Renal pelvis (tissue), 1 donor: ENCODE measurements at regions not wholly inside any gene's neighbourhood (a gene's known extent, or its start where the extent isn't known, plus 50 kb on each side); places are given as distances from the start of the nearest gene placed in this dataset.

Source experiments
- DNase-seq: peaks from one replicate; pipeline ENCODE4 v3.0.0-alpha.2; 2013

DNA sequence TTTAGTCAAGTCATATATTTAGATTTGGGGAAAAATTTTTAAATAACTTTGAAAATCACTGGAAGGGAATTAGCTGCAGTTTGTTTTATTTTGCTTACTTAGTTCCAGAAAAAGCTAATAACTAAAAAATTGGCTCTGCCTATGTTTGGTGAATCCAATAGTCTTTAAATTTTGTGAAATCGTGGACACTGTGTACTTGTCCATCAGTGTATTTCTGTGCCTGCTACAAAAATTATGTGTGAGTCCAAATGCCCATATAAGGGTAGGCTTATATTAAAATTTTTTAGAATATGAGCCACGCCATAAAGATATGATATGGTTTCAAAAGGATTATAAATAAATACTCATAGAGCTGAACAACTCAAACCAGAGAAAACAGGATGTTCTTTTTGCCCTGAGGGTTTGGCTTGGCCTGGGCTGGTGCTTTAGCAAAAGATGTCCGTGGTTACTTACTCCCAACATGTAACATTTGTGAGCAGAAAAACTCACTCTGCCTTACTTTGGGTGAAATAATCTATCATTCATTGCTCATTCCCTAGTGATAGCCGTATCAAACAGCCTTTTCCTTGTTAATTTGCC is 133.2 kb upstream of the PRLR start:
- DNase-seq: no peak

GRCh38 chr5:35362772-35363171 is 132.5 kb upstream of the PRLR start:
- DNase-seq: no peak

DNA sequence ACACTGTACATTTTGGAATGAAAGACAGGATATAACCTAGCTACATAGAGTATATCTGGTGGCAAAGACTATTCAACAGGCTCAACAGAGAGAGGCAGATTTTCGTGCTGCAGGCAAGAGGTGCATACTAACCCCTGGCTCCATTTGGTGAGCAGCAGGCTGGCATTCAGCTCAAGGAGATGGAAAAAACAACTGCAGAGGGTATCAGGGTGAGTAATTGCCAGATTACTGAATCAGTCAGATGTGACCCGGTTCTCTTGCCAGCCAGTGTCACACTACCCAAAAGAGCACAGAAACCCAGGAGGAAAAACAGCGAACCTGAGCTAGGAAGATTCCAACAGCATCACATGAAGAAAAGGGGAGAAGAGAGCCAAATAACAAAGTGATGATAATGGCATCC is 130.4 kb upstream of the PRLR start:
- no peak for DNase-seq

- no peak for DNase-seq
Observed at GRCh38 chr5:35359859-35360258, 129.6 kb upstream of the PRLR start.

DNA sequence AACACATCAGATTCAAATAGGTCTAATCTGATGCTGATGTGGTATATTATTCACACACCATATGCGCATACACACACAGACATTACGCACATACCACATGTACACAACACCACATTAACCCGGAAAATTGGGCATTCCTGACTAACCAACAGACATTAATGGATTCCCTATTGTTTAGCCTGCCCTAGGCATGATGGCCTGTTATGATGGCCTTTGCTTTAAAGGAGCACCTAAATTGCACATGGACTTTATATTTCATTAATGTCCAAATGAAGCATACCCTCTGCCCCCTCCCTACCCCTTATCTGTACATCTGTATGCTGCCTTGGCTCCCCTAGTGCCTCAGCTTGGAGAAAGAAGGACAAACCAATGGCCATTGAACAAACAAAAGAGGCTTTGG is 127.7 kb upstream of the PRLR start:
- no peak for DNase-seq

GRCh38 chr5:35356725-35357124 is 126.4 kb upstream of the PRLR start:
- DNase-seq: no peak

GRCh38 chr5:35354751-35355150 is 124.5 kb upstream of the PRLR start:
- DNase-seq: no peak

GRCh38 chr5:35345222-35345621 is 114.9 kb upstream of the PRLR start:
- DNase-seq: no peak

GRCh38 chr5:35342664-35343063 is 112.4 kb upstream of the PRLR start:
- no peak for DNase-seq

DNA sequence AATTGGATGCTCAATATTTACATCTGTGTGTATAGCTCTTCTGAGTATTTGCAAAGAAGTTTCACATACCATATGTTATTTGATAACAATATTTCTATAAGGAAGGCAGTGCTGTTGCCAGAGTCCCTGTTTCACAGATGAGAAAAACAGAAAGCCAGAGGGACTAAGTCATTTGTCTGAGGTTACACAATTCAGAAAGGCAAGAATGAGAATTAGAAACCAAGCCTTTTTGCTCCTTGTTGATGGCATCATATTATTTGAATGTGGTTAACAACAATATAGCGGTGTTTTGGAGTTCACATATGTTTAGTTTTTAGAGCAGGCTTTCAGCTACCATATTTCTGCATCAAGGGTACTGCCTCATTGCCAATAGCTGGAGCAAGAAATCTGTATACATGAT is 110.9 kb upstream of the PRLR start:
- no peak for DNase-seq

- no peak for DNase-seq
Observed at GRCh38 chr5:35339616-35340100, 109.4 kb upstream of the PRLR start.

DNA sequence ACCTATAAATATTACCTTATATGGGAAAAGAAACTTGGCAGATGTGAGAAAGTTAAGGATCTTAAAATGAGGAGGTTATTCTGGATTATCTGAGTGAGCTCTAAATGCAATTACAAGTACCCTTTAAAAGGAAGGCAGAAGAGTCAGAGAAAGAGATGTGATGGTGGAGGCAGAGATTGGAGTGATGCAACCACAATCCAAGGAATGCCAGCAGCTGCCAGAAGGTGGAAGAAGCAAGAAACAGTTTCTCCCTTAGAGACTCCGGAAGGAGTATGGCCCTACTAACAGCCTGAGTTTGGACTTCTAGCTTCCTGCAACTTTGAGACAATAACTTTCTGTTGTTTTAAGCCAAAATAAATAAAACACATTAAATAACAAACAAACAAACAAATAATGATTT is 108.7 kb upstream of the PRLR start:
- DNase-seq: no peak

- DNase-seq: no peak
Observed at GRCh38 chr5:35338157-35338453, 107.8 kb upstream of the PRLR start.

DNA sequence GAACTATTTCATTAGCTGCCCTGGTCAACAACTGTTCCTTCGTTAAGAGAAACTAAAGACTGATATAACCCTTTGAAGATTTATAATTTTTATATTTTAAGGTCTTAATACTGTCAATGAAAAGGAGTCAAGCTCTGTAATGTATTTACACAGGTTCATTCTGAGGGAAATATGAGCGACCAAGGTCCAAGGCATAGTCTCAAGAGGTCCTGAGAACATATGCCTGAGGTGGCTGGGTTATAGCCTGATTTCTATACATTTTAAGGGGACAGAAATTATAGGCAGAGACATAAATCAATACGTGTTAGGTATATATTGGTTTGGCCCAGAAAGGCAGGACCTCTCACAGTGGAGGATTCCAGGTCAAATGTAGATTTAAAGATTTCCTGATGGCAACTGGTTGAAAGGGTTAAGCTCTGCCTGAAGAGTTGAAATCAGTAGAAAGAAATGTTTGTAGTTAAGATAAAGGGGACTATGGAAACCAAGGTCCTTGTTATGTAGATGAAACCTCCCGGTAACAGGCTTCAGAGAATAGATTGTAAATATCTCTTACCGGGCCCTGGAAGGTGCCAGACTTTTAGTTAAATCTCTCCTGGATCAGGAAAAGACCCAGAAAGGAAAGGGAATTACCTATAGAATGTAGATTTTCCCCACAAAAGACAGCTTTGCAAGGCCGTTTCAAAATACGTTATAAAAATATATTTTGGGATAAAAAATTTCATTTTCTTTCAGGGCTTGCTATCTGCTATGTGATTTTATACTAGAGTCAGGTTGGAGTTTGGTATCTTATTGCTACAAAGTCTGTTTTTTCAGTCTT is 107.3 kb upstream of the PRLR start:
- no peak for DNase-seq

DNA sequence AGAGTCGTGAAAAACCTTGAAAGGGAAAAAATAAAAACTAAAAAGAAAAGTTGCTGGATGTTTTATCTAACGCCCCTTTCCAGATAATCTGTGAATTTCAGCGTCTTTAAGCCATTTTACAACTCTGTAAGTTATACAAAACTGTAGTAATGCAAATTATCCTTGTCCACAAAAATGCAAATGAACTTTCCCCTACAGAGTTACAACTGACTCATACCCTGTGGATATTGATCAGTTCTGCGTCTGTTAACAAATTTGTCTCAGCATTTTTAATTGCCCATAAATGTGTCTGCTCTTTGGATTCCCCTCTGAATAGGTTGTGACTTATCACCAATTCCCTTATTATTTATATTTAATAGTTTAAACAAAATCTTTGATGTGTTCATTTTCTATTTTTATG is 105.9 kb upstream of the PRLR start:
- no peak for DNase-seq

- DNase-seq: no peak
Observed at GRCh38 chr5:35335752-35336151, 105.5 kb upstream of the PRLR start.

DNA sequence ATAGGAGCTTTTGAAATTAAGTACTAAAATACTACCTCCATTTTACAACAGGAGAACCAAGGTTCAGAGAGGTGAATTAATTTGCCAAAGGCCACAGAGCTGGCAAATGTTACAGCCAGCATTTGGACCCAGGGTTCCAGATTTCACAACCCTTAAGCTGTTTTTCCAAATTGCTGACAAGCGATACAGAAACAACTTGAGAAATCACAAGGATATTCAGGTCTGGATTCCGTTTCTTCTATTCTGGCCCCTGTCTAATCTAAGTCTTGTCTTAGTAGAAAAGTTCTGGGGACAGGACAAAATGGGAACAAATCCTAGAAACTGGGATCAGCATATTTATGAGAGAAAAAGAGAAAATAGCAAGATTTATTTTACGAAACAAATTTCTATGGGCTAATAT is 103.1 kb upstream of the PRLR start:
- no peak for DNase-seq

DNA sequence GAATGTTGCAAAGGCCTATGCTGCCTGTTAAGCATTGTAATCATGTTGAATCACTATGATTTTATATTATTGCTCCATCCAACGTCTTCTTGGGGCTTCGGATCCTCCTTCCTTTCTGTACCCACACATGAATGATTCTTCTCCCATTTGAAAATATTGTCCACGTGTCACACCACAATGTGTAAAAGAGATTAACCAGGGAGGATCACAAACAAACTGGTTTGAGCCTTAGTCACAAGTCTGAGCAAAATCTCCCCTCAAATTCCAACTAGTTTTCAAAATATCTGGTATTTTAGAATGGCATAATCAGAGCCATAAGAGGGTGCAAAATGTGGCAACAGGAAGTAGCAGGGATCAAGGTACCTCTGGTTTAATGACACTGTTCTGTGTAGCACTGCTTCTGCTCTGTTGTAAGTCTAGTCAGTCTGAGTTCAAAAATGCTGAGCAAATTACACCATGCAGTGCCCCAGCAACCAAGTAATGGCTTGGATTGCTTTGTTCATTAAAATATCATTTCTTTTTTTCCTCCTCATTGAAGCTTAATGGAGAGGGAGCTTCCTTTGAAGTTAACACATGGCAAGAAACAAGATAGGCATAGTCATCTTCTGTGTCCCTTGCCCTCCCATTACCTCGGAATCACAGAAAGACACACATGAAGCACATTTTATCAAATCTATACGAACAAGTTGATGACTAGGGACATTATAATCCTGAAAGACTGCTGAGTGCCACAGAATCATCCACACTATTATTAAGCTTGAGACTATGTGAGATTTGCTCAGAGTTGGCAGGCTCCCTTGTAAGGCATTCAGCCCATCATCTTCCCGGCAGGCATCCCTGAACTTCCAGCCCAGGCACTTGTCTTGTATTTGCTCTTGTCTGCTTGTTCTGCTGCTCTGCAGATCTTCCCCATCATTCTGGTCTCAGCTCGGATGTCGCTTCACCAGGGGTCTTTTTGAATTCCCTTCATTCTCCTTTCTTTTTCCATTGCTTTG is 102.0 kb upstream of the PRLR start:
- no peak for DNase-seq

DNA sequence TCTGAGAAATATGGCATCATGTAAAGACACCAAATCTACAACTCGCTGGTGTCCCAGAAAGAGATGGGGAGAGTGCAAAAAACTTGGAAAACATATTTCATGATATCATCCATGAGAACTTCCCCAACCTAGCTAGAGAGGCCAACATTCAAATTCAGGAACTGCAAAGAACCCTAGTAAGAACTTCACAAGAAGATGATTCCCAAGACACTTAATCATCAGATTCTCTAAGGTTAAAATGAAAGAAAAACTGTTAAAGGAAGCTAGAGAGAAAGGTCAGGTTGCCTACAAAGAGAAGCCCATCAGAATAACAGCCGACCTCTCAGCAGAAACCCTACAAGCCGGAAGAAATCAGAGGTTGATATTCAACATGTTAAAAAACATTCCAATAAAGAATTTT is 95.5 kb upstream of the PRLR start:
- no peak for DNase-seq

DNA sequence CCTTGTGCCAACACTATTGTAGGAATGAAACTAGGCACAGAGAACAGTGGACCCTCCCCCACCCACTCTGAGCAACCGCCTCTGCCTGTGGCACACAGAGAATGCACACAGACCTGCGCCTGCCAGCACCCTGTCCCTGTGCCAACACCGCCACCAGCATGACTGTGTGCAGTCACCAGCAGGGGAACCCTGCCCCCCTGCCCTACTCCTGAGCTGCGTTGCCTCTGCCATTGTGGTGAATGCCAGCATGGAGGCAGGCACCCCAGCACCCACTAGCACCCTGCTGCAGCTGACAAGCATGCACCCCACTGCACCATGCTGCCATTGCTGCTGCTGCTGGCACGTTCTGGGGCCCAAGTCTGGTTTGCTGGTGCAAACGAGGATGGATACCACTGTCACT is 94.4 kb upstream of the PRLR start:
- no peak for DNase-seq

DNA sequence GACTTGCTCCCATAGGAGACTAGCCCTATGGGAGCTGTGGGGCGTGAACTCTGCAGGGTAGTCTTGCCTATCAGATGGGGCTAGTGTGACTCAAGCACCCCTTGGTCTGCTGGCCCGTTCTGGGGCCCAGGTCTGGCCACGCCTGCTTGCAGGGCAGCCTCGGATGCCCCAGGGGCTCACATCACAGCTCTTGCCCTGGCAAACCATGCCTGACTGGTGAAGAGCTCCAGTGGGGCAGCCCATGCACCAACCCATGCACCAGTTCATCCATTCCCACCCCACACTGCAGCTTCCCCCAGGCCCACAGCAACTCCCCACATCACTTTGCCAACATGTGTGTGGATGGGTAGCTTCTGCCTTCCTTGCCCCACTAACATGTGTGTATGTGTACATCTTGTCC is 93.9 kb upstream of the PRLR start:
- DNase-seq: no peak

DNA sequence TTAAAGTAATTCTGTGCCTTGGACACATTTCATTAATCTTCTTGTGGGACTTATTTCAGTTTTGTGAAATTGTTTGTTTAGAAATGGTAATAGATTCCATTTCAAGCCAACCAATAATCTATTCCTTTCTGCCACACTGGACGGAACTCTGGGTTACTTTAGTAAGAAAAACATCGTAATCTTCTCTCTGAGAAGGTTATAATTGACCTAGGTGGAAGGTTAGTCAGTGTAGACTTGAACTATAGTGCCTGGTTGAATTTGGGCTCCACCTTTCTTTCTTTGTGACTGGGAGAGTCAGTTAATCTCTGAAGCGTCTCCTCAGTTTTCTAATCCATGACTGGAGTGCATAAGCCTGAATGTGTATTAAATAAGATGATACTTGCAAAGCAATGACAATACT is 89.7 kb upstream of the PRLR start:
- DNase-seq: no peak
